HFFc6 (cell line): ENCODE measurements at regions not wholly inside any gene's neighbourhood (a gene's known extent, or its start where the extent isn't known, plus 50 kb on each side); places are given as distances from the start of the nearest gene placed in this dataset.
A peak's percentile ranks its signal among the peaks of the same experiment; 100 is the strongest.

Experiments used
- DNase-seq: peaks from one replicate; pipeline ENCODE4 v3.0.0-alpha.2; 2018
- H3K27ac Mint-ChIP-seq: 2 replicates; pipeline ENCODE4 v1.8.0; 2020; ENCODE audit warnings: mild to moderate bottlenecking, mixed read lengths
- H3K27me3 Mint-ChIP-seq: 2 replicates; pipeline ENCODE4 v1.8.0; 2021; ENCODE audit warnings: mild to moderate bottlenecking, moderate library complexity, mixed read lengths; ENCODE audit not compliant: insufficient read depth
- H3K36me3 Mint-ChIP-seq: 2 replicates; pipeline ENCODE4 v1.8.0; 2021; ENCODE audit warnings: low read depth, mixed read lengths
- H3K4me1 Mint-ChIP-seq: 2 replicates; pipeline ENCODE4 v1.8.0; 2020; ENCODE audit warnings: low read depth, mixed read lengths
- H3K4me3 Mint-ChIP-seq: 2 replicates; pipeline ENCODE4 v1.8.0; 2020; ENCODE audit warnings: mild to moderate bottlenecking, moderate library complexity, mixed read lengths
- H3K9me3 Mint-ChIP-seq: 2 replicates; pipeline ENCODE4 v1.8.0; 2020; ENCODE audit warnings: mild to moderate bottlenecking, mixed read lengths
- TF ChIP-seq, protein P1 (sequence below): fragments of 200-600 bp; sonication (generic); IDR thresholded peaks from 2 replicates; pipeline ENCODE4 v1.5.0; 2021; ENCODE audit warnings: antibody characterized with exemption, mild to moderate bottlenecking

- H3K4me3 Mint-ChIP-seq: no peak overlapping the region
- H3K27me3 Mint-ChIP-seq: no peaks in the 10 kb centered on the region
- H3K27ac Mint-ChIP-seq: no peak overlapping the region
- TF ChIP-seq, protein P1, sequence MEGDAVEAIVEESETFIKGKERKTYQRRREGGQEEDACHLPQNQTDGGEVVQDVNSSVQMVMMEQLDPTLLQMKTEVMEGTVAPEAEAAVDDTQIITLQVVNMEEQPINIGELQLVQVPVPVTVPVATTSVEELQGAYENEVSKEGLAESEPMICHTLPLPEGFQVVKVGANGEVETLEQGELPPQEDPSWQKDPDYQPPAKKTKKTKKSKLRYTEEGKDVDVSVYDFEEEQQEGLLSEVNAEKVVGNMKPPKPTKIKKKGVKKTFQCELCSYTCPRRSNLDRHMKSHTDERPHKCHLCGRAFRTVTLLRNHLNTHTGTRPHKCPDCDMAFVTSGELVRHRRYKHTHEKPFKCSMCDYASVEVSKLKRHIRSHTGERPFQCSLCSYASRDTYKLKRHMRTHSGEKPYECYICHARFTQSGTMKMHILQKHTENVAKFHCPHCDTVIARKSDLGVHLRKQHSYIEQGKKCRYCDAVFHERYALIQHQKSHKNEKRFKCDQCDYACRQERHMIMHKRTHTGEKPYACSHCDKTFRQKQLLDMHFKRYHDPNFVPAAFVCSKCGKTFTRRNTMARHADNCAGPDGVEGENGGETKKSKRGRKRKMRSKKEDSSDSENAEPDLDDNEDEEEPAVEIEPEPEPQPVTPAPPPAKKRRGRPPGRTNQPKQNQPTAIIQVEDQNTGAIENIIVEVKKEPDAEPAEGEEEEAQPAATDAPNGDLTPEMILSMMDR: no peak
- peak; percentile 6 for DNase-seq
- peaks cover 22% of the 10 kb centered on the region for H3K4me1 Mint-ChIP-seq
- H3K36me3 Mint-ChIP-seq: peaks cover 10% of the 10 kb centered on the region
- H3K9me3 Mint-ChIP-seq: no peaks in the 10 kb centered on the region
Observed at GRCh38 chr7:79854621-79855020, 280.0 kb upstream of the GNAI1 start.

GRCh38 chr7:79837915-79838314 lies 296.7 kb upstream of the GNAI1 start:
- no peak overlapping the region for H3K27ac Mint-ChIP-seq
- peaks cover 10% of the 10 kb centered on the region; the same call in 1 of the 2 replicates for H3K36me3 Mint-ChIP-seq
- no peak overlapping the region for H3K4me3 Mint-ChIP-seq
- no peak for DNase-seq
- H3K27me3 Mint-ChIP-seq: no peaks in the 10 kb centered on the region
- H3K9me3 Mint-ChIP-seq: no peaks in the 10 kb centered on the region
- H3K4me1 Mint-ChIP-seq: peaks cover 7% of the 10 kb centered on the region; the same call in 1 of the 2 replicates
- TF ChIP-seq, protein P1: no peak

DNA sequence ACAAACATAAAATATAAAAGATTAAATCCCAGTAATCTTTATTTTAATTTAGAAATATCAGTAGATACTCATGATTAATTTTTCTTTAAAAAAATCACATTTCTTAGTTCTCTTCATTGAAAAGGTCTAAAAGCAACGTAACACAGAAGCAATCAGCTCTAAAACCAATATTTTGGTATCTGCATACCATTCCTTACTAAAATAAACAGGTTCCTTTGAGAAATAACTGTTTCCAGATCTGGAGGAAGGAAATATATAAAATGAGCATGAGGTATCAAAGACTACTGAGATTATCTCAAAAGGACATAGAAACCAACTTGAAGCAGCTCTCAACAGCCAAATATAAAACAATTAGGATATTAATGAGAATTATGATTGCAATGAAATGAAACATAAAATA lies 301.0 kb upstream of the GNAI1 start:
- no peak overlapping the region for H3K27ac Mint-ChIP-seq
- no peak overlapping the region for H3K4me3 Mint-ChIP-seq
- peaks cover 1% of the 10 kb centered on the region; the same call in 1 of the 2 replicates for H3K27me3 Mint-ChIP-seq
- H3K9me3 Mint-ChIP-seq: no peaks in the 10 kb centered on the region
- TF ChIP-seq, protein P1: no peak
- DNase-seq: no peak
- peaks cover 13% of the 10 kb centered on the region for H3K4me1 Mint-ChIP-seq
- peaks cover 9% of the 10 kb centered on the region; the same call in 1 of the 2 replicates for H3K36me3 Mint-ChIP-seq

GRCh38 chr7:79828866-79829265 lies 305.8 kb upstream of the GNAI1 start:
- Mint-ChIP-seq H3K4me3 (no peak overlapping the region), H3K27ac (no peak overlapping the region), H3K4me1 (peaks cover 35% of the 10 kb centered on the region), H3K27me3 (peaks cover 1% of the 10 kb centered on the region; the same call in 1 of the 2 replicates), H3K9me3 (no peaks in the 10 kb centered on the region), H3K36me3 (no peaks in the 10 kb centered on the region)
- DNase-seq: no peak
- TF ChIP-seq, protein P1: no peak

- Mint-ChIP-seq H3K9me3 (no peaks in the 10 kb centered on the region), H3K27me3 (no peaks in the 10 kb centered on the region), H3K27ac (peak overlapping the region; percentile 25; the same call in 1 of the 2 replicates), H3K36me3 (no peaks in the 10 kb centered on the region), H3K4me3 (no peak overlapping the region), H3K4me1 (peaks cover 42% of the 10 kb centered on the region)
- DNase-seq: no peak
- TF ChIP-seq, protein P1: no peak
Observed at GRCh38 chr7:79823246-79823951, 311.2 kb upstream of the GNAI1 start.
